GM23338 (cell line): ENCODE measurements at regions not wholly inside any gene's neighbourhood (a gene's known extent, or its start where the extent isn't known, plus 50 kb on each side); places are given as distances from the start of the nearest gene placed in this dataset.

Experiments used
- ATAC-seq: fragments of 200-7000 bp; cut with Tn5 transposase; 3 replicates; pipeline ENCODE4 v1.9.1; 2020
- DNase-seq: peaks from one replicate; pipeline ENCODE4 v3.0.0-alpha.2; 2015; ENCODE audit warnings: low spot score
- H2AFZ ChIP-seq: fragments of 200-600 bp; sonication (generic); 2 replicates; pipeline ENCODE4 v1.8.0; 2016; ENCODE audit warnings: antibody characterized with exemption, mild to moderate bottlenecking, moderate library complexity
- H3F3A ChIP-seq: fragments of 200-600 bp; sonication (generic); replicated peaks from 2 replicates; pipeline ENCODE4 v1.8.0; 2017; ENCODE audit warnings: antibody characterized with exemption, mixed run types, low read depth
- H3K27ac ChIP-seq: fragments of 200-600 bp; sonication (generic); 2 replicates; pipeline ENCODE4 v1.6.1; 2016; ENCODE audit warnings: low read depth
- H3K27me3 ChIP-seq: fragments of 200-600 bp; sonication (generic); 2 replicates; pipeline ENCODE4 v1.8.0; 2016; ENCODE audit warnings: mild to moderate bottlenecking, mixed run types, moderate library complexity; ENCODE audit not compliant: insufficient read depth
- H3K36me3 ChIP-seq: fragments of 200-600 bp; sonication (generic); 2 replicates; pipeline ENCODE4 v1.8.0; 2016; ENCODE audit warnings: mild to moderate bottlenecking; ENCODE audit not compliant: insufficient read depth
- H3K4me1 ChIP-seq: fragments of 200-600 bp; sonication (generic); 2 replicates; pipeline ENCODE4 v1.8.0; 2016; ENCODE audit warnings: mild to moderate bottlenecking, moderate library complexity; ENCODE audit not compliant: insufficient read depth
- H3K4me2 ChIP-seq: fragments of 200-600 bp; sonication (generic); 2 replicates; pipeline ENCODE4 v1.7.1; 2017; ENCODE audit warnings: mixed run types
- H3K4me3 ChIP-seq: fragments of 200-600 bp; sonication (generic); 2 replicates; pipeline ENCODE4 v1.6.1; 2016; ENCODE audit warnings: mixed run types
- H3K79me2 ChIP-seq: fragments of 200-600 bp; sonication (generic); replicated peaks from 2 replicates; pipeline ENCODE4 v1.8.0; 2017; ENCODE audit warnings: mild to moderate bottlenecking; ENCODE audit not compliant: insufficient read depth
- H3K9me2 ChIP-seq: fragments of 200-600 bp; sonication (generic); 2 replicates; pipeline ENCODE4 v1.8.0; 2017; ENCODE audit not compliant: insufficient read depth
- H4K20me1 ChIP-seq: fragments of 200-600 bp; sonication (generic); replicated peaks from 2 replicates; pipeline ENCODE4 v1.8.0; 2017; ENCODE audit warnings: mild to moderate bottlenecking; ENCODE audit not compliant: insufficient read depth
- H3K27ac Mint-ChIP-seq: 2 replicates; pipeline ENCODE4 v1.8.0; 2020; ENCODE audit warnings: inconsistent platforms, mild to moderate bottlenecking, moderate library complexity, mixed read lengths
- H3K27me3 Mint-ChIP-seq: 3 replicates; pipeline ENCODE4 v1.8.0; 2022; ENCODE audit warnings: low read depth, mild to moderate bottlenecking, moderate library complexity, mixed read lengths, inconsistent platforms; ENCODE audit not compliant: insufficient read depth, poor library complexity
- H3K36me3 Mint-ChIP-seq: 3 replicates; pipeline ENCODE4 v1.8.0; 2021; ENCODE audit warnings: low read depth, mild to moderate bottlenecking, inconsistent platforms, moderate library complexity, mixed read lengths
- H3K4me1 Mint-ChIP-seq: 3 replicates; pipeline ENCODE4 v1.8.0; 2020; ENCODE audit warnings: mild to moderate bottlenecking, inconsistent platforms, mixed read lengths
- H3K4me3 Mint-ChIP-seq: 3 replicates; pipeline ENCODE4 v1.8.0; 2021; ENCODE audit warnings: moderate library complexity, mild to moderate bottlenecking, inconsistent platforms, mixed read lengths
- H3K9me3 Mint-ChIP-seq: 3 replicates; pipeline ENCODE4 v1.8.0; 2020; ENCODE audit warnings: moderate library complexity, mild to moderate bottlenecking, inconsistent platforms, mixed read lengths
- CREB1 ChIP-seq: fragments of 250-450 bp; sonication (Bioruptor Pico); IDR thresholded peaks from 2 replicates; pipeline ENCODE4 v1.5.0; 2020; ENCODE audit warnings: low read depth, mild to moderate bottlenecking, moderate library complexity
- CTCF ChIP-seq, 2 experiments: fragments of 200-600 bp in 1 of 2; sonication (generic) in 1 of 2; conservative IDR thresholded peaks; 2 replicates each; pipeline versions ENCODE4 v1.5.1 to v1.6.1; 2016 to 2017; ENCODE audit warnings: antibody characterized with exemption in 2 of 2, low read depth in 2 of 2, mild to moderate bottlenecking in 2 of 2, moderate library complexity in 1 of 2
- EZH2phosphoT487 ChIP-seq: fragments of 200-600 bp; sonication (generic); IDR thresholded peaks from one replicate; pipeline ENCODE4 v1.8.1; 2018; ENCODE audit warnings: antibody characterized with exemption; ENCODE audit not compliant: unreplicated experiment
- JUNB ChIP-seq: IDR thresholded peaks from one replicate; pipeline ENCODE4 v1.6.1; 2016; ENCODE audit warnings: antibody characterized with exemption; ENCODE audit not compliant: unreplicated experiment
- NANOG ChIP-seq: IDR thresholded peaks from 2 replicates; pipeline ENCODE4 v1.6.1; 2016; ENCODE audit warnings: antibody characterized with exemption, borderline replicate concordance
- POLR2AphosphoS5 ChIP-seq: IDR thresholded peaks from 2 replicates; pipeline ENCODE4 v1.6.1; 2016; ENCODE audit warnings: antibody characterized with exemption, low read depth
- REST ChIP-seq: IDR thresholded peaks from one replicate; pipeline ENCODE4 v1.6.1; 2018; ENCODE audit warnings: antibody characterized with exemption; ENCODE audit not compliant: unreplicated experiment
- STAT1 ChIP-seq: IDR thresholded peaks from one replicate; pipeline ENCODE4 v1.6.1; 2016; ENCODE audit warnings: antibody characterized with exemption; ENCODE audit not compliant: unreplicated experiment
- ZNF114 ChIP-seq: fragments of 250-450 bp; sonication (Bioruptor Pico); IDR thresholded peaks from 2 replicates; pipeline ENCODE4 v1.5.0; 2020; ENCODE audit warnings: mild to moderate bottlenecking, moderate library complexity
- ZNF331 ChIP-seq: fragments of 250-450 bp; sonication (Bioruptor Pico); IDR thresholded peaks from 2 replicates; pipeline ENCODE4 v1.5.0; 2020; ENCODE audit warnings: low read depth, mild to moderate bottlenecking, moderate library complexity
- ZNF462 ChIP-seq: fragments of 250-450 bp; sonication (Bioruptor Pico); IDR thresholded peaks from 2 replicates; pipeline ENCODE4 v1.5.0; 2020; ENCODE audit warnings: mild to moderate bottlenecking, moderate library complexity

- no peak overlapping the region for H3K4me3 ChIP-seq
- H3K4me1 ChIP-seq = no peaks in the 10 kb centered on the region
- Mint-ChIP-seq H3K27ac (no peak overlapping the region), H3K4me3 (no peak overlapping the region), H3K36me3 (no peaks in the 10 kb centered on the region), H3K4me1 (no peaks in the 10 kb centered on the region; the same call in 2 of the 3 replicates), H3K27me3 (peaks cover 5% of the 10 kb centered on the region), H3K9me3 (no peaks in the 10 kb centered on the region)
- TF ChIP-seq REST (no peak), JUNB (no peak), NANOG (no peak), CREB1 (CRISPR knock-in tag) (no peak)
- no peak overlapping the region for H3K4me2 ChIP-seq
- peaks cover 4% of the 10 kb centered on the region; the same call in 1 of the 2 replicates for H3K9me2 ChIP-seq
- no peaks in the 10 kb centered on the region for H4K20me1 ChIP-seq
- ATAC-seq = no peak
- no peak for DNase-seq
- H3K79me2 ChIP-seq = no peaks in the 10 kb centered on the region
- H2AFZ ChIP-seq = no peak overlapping the region
- H3K36me3 ChIP-seq = no peaks in the 10 kb centered on the region
- no peak overlapping the region for H3K27ac ChIP-seq
- no peaks in the 10 kb centered on the region for H3F3A ChIP-seq
- H3K27me3 ChIP-seq = no peaks in the 10 kb centered on the region
Measured at GRCh38 chr12:115306380-115306779, 622.4 kb upstream of the TBX3 start.

GRCh38 chr12:115305867-115306266, 621.9 kb upstream of the TBX3 start:
- Histone ChIP-seq H3K79me2 (no peaks in the 10 kb centered on the region), H4K20me1 (no peaks in the 10 kb centered on the region), H3K9me2 (peaks cover 4% of the 10 kb centered on the region; the same call in 1 of the 2 replicates), H3F3A (no peaks in the 10 kb centered on the region), H3K27ac (no peak overlapping the region), H3K27me3 (no peaks in the 10 kb centered on the region), H3K4me3 (no peak overlapping the region), H2AFZ (no peak overlapping the region), H3K36me3 (no peaks in the 10 kb centered on the region), H3K4me2 (no peak overlapping the region), H3K4me1 (no peaks in the 10 kb centered on the region)
- Mint-ChIP-seq H3K4me1 (no peaks in the 10 kb centered on the region; the same call in 2 of the 3 replicates), H3K27me3 (peaks cover 5% of the 10 kb centered on the region), H3K36me3 (no peaks in the 10 kb centered on the region), H3K9me3 (no peaks in the 10 kb centered on the region), H3K27ac (no peak overlapping the region), H3K4me3 (no peak overlapping the region)
- DNase-seq (no peak), ATAC-seq (no peak)
- TF ChIP-seq JUNB = no peak
- no peak for TF ChIP-seq EZH2phosphoT487
- no peak for TF ChIP-seq POLR2AphosphoS5
- no peak for TF ChIP-seq CTCF (conservative IDR thresholded peaks at IDR 0.05; ENCODE audit: low read depth in 2 of 2)
- no peak for TF ChIP-seq CREB1 (CRISPR knock-in tag)
- TF ChIP-seq ZNF114 (CRISPR knock-in tag) = no peak
- no peak for TF ChIP-seq STAT1
- TF ChIP-seq ZNF462 (CRISPR knock-in tag) = no peak
- no peak for TF ChIP-seq ZNF331 (CRISPR knock-in tag)
- TF ChIP-seq NANOG = no peak
